SW 1271 (cell line): ENCODE measurements at regions not wholly inside any gene's neighbourhood (a gene's known extent, or its start where the extent isn't known, plus 50 kb on each side); places are given as distances from the start of the nearest gene placed in this dataset.

Experiments used
- DNase-seq, 2 experiments: peaks; one replicate each; lab custom pipeline; 2025; lab: John Stamatoyannopoulos, UW

GRCh38 chr18:75904416-75904815 lies 476.9 kb upstream of the SMIM21 start:
- DNase-seq, result no peak

DNA sequence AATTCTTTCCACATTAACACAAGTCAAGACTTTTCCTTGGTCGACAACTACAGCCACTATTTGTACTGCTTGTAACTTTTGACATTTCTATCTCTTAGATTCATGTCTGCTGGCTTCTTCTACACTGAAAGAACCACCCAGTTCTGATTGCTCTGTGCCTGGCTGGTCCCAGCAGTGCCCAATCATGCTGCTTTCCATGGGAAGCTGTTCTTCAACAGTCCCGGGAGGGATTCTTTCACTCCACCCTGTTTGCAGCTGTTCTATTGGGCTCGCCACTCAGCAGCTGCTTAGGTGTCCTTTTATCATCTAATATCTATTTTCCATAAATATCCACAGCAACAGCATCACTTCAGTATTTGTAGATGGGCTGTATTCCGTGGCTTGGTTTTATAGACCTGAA lies 471.1 kb upstream of the SMIM21 start:
- no peak for DNase-seq

GRCh38 chr18:75897386-75897785 lies 469.9 kb upstream of the SMIM21 start:
- DNase-seq, result no peak

DNA sequence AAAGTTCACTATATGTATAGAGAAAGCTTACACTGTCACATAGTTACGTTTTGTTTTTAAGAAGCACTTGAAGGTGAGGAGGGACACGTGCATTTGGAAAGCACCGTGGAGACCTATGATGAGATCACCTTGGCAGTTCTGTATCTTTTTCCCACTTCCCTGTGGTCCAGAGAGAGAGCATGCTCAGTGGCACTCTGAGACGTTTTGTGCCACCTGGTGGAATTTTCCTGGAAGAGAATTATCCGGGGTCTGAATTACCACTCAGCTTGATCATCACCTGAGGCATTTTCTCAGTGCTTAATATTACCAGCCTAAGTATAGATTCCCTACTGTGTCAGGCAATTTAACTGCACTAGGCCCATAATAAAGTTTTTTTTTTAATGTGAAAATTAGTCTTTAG lies 469.4 kb upstream of the SMIM21 start:
- DNase-seq, result peak in 1 of 2 experiments; percentile 1

DNA sequence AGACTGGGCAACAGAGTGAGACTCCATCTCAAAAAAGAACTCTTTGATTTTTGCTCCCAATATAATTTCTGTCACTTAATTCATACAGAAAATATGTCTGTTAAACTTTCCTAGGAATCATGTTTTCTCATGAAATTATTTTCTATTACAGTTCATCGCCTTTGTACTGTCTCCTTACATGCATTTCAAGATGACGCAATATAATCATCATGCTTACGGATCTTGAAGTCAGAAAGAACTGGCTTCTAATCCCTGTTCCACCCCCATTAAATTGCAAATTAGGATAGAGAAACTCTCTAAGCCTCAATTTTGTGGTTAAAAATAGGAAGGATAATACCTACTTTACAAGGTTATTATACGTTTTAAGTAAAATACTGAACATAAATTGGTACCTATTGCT lies 467.6 kb upstream of the SMIM21 start:
- DNase-seq, result no peak

GRCh38 chr18:75884728-75885127 lies 457.2 kb upstream of the SMIM21 start:
- DNase-seq, result no peak

DNA sequence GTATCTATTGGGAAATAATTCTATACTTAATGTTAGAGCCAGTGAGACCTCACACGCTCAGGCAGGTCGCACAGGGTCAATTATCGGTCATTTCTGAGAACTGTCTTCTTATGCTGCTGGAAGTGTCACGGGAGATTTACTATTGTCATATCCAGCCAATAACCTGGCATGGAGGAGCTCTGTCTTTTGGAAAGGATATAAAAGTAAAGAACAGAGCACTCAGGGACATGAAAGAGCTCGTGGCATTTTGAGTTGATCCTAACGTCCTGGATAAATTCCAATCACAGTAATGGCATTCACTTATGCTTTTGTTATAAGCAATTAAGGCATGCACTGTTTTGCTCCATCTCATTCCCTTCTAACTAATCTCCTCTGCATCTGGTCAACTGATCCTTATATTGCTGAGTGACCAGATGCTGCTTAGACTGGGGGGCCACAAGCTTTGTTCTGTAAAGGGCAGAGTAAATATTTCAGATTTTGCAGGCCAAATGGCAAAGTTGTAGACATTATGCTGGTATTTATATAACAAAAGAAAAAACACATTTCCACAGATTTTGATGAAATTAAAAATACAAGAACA lies 453.5 kb upstream of the SMIM21 start:
- no peak for DNase-seq

- DNase-seq, result no peak
Measured at GRCh38 chr18:75880266-75880665, 452.8 kb upstream of the SMIM21 start.

DNA sequence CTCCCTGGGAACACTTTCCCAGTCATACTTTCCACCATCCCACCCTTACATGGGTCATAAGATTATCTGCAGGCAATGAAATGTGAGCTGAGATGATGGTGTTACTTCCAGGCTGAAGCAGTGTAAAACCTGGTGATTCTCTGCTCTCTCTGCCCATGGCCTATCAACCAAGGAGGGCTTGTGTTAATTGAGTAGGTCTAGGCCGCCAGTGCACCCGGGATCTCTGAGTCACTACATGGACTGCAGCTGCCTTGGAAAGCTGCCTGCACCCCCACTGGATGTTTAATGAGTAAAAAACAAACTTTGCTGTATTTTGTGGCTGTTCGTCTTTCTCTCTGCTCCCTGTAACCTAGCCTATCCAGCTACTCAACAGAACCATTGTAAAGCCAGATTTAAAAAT lies 451.7 kb upstream of the SMIM21 start:
- no peak for DNase-seq

DNA sequence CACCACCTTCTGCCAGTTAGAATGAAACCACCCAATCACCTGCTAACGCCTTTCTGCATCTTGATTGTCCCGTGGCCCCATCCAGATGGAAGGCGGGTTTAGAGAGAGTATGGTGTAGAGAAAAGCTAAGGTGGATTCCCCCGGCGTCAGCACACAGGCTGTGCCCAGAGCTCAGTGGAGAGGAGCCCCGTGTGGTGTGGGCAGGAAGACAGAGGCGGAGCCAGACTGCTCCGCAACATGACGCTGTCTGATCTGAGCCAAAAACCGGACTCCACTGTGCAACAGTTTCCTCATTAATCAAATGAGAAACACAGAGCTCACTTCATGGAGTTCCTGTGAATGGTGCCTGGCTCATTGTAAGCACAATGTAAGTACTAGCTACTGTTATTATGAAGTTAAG lies 448.1 kb upstream of the SMIM21 start:
- no peak for DNase-seq

- DNase-seq, result no peak
Measured at GRCh38 chr18:75874401-75875089, 447.0 kb upstream of the SMIM21 start.

GRCh38 chr18:75871596-75871995 lies 444.1 kb upstream of the SMIM21 start:
- no peak for DNase-seq

DNA sequence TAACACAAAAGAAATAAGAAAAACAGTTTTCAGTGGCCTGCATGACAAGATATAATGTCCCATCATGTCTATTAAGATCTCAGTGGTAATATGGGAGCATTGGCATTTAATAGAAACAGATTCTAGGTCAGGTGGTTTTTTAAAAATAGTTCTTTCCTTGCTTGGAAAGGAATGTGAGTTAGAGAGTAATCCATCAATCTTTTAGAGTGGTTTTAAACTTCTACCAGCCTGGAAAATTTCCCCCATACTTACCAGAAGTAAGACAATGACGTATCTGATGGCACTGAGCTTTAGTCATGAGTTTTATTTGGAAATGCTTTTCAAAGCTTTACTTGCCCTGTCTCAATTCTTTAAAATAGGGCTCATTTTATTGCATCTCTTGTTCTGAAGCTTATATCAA lies 441.7 kb upstream of the SMIM21 start:
- no peak for DNase-seq

DNA sequence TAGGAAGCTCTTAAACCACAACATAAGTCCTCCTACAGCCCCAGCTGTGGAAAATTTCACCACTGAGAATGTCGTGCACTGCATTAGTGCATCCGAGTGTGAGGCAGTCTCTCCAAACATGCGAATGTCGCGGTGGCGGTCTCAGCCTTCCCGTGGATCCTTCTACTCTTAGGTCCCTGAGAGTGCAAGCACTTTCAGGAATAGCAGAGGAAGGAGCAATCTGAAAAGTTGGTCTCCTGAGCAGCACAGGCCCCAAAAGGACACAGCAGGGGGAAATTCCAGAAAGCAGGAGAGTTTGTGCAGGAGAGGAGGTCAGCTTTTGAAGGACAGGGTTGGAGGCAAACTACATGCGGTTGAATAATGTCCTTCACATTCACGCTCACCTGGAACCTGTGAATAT lies 440.5 kb upstream of the SMIM21 start:
- no peak for DNase-seq

DNA sequence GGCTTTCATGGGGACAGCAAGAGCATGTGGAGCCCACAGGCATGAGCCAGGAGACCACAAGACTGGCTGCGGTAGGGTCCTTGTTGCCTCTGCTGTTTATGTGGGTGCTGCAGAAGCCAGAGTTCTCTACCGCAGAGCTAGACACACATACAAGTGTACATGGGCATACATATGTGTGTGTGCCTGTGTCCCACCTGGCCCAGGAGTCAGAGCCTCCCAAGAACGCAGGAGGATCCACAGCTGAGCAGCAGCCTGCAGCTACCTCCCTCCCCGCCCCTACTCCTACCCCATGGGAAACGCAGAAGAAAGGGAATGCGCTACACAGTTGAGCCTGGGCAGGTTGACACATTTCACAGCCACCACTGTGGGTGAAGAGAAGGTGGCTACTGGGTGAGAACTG lies 438.1 kb upstream of the SMIM21 start:
- no peak for DNase-seq

- no peak for DNase-seq
Measured at GRCh38 chr18:75864816-75865215, 437.3 kb upstream of the SMIM21 start.

- no peak for DNase-seq
Measured at GRCh38 chr18:75863696-75864095, 436.2 kb upstream of the SMIM21 start.

- no peak for DNase-seq
Measured at GRCh38 chr18:75862458-75862857, 435.0 kb upstream of the SMIM21 start.

DNA sequence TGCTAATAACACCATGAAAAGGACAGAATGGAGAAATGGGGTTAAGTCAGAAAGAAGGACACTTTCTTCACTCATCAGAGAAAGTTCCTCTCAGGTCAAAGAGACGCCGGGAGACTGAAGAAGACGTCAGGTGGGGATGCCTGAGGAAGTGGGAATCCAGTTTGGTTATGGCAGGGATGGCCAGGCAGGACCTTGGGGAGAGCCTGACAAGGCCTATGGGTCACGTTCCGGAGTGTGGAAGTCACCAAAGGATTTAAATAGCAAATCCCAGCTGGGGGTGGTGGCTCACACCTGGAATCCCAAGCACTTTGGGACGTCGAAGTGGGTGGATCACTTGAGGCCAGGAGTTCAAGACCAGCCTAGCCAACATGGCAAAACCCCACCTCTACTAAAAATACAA lies 432.7 kb upstream of the SMIM21 start:
- DNase-seq, result no peak

GRCh38 chr18:75859533-75859932 lies 432.0 kb upstream of the SMIM21 start:
- DNase-seq, result no peak

GRCh38 chr18:75858754-75859153 lies 431.3 kb upstream of the SMIM21 start:
- no peak for DNase-seq

- no peak for DNase-seq
Measured at GRCh38 chr18:75857558-75857957, 430.1 kb upstream of the SMIM21 start.

- no peak for DNase-seq
Measured at GRCh38 chr18:75854808-75855207, 427.3 kb upstream of the SMIM21 start.

GRCh38 chr18:75854174-75854573 lies 426.7 kb upstream of the SMIM21 start:
- DNase-seq, result no peak
